Breast epithelium (tissue), 3 donors: ENCODE measurements at regions not wholly inside any gene's neighbourhood (a gene's known extent, or its start where the extent isn't known, plus 50 kb on each side); places are given as distances from the start of the nearest gene placed in this dataset.

ENCODE experiments used
- POLR2A ChIP-seq: fragments of 450-650 bp; IDR thresholded peaks from one replicate; pipeline ENCODE4 v1.6.1; 2016; ENCODE audit warnings: antibody characterized with exemption, mild to moderate bottlenecking, moderate library complexity
- POLR2AphosphoS5 ChIP-seq, 3 donors: sonication (generic); formaldehyde crosslinking; IDR thresholded peaks; one replicate each; pipeline ENCODE4 v1.6.1; 2017; ENCODE audit warnings: antibody characterized with exemption in 3 of 3
- TF ChIP-seq, protein P1 (sequence below), 3 donors: fragments of 450-650 bp; IDR thresholded peaks; one replicate each; pipeline ENCODE4 v1.5.1; 2016 to 2017; ENCODE audit warnings: antibody characterized with exemption in 3 of 3, mild to moderate bottlenecking in 3 of 3, moderate library complexity in 3 of 3

DNA sequence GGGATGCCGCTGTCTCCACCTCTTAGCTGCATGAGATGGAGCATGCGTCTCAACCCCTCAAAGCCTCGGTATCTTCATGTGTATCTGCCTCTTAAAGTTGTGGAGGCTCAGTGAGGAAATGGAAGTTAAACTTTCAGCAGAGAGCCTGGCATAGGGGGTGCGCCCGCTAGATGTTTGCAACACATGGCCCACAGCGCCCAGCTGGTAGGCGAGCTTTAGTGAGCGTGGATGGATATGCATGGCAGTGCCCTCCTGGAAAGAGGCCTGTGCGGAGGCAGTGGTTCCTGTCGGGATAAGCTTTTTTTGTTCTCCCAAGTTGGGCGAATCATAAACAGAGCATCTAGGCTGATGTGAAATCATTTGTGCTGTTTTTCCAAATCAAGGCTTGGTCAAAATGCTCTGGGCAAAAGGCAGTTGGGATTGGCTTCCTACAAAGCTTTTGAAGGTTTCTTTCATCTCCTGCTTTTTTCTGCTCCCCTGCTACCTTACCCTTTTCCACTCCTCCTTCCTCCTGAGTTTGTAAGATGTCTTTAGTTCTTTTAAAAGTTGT, 272.4 kb upstream of the TPM1 start:
- TF ChIP-seq, protein P1, sequence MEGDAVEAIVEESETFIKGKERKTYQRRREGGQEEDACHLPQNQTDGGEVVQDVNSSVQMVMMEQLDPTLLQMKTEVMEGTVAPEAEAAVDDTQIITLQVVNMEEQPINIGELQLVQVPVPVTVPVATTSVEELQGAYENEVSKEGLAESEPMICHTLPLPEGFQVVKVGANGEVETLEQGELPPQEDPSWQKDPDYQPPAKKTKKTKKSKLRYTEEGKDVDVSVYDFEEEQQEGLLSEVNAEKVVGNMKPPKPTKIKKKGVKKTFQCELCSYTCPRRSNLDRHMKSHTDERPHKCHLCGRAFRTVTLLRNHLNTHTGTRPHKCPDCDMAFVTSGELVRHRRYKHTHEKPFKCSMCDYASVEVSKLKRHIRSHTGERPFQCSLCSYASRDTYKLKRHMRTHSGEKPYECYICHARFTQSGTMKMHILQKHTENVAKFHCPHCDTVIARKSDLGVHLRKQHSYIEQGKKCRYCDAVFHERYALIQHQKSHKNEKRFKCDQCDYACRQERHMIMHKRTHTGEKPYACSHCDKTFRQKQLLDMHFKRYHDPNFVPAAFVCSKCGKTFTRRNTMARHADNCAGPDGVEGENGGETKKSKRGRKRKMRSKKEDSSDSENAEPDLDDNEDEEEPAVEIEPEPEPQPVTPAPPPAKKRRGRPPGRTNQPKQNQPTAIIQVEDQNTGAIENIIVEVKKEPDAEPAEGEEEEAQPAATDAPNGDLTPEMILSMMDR (IDR thresholded peaks at IDR 0.05) = no peak
- no peak for TF ChIP-seq POLR2A
- TF ChIP-seq POLR2AphosphoS5 (IDR thresholded peaks at IDR 0.05) = no peak
